ENCODE measurements at regions not wholly inside any gene's neighbourhood (a gene's known extent, or its start where the extent isn't known, plus 50 kb on each side); places are given as distances from the start of the nearest gene placed in this dataset.

DNA sequence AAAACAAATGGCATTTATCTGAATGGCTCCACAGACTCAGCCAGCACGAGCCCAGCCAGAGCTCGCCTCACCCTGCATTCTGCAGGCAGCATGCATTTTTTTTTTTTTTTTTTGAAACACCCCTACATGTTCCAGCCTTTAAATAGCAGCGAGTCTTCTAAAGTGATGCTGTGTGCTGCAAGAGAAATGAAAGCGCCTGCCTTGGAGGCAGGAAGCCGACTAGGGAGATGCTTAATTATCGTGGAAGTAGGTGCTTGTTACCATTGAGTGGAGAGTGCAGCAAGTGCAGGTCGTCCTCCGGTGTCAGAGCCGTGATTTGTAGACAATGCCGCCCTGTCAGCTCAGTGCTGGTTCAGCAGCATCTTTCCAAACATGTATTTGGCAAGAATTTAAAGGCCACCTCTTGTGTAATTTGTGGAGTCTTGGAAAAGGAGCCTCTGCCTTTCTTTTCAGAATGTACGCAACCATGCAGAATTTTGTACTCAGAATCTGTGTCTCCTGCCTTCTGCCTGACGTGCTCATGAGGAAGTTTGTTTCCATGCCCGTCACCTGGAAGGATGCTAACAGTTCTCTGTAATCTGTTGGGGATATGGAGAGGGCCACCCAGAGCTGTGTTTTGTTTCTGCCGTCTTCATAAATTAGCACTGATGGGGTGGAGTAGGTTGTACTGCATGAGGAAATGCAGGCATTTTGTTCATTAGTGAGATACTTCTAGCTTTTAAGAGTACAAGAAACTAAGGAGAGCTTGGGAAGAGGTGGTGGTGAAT, 345.9 kb upstream of the RGS6 start:
- DNase-seq = no peak

- DNase-seq = no peak
Measured at GRCh38 chr14:71588028-71588427, 344.2 kb upstream of the RGS6 start.

DNA sequence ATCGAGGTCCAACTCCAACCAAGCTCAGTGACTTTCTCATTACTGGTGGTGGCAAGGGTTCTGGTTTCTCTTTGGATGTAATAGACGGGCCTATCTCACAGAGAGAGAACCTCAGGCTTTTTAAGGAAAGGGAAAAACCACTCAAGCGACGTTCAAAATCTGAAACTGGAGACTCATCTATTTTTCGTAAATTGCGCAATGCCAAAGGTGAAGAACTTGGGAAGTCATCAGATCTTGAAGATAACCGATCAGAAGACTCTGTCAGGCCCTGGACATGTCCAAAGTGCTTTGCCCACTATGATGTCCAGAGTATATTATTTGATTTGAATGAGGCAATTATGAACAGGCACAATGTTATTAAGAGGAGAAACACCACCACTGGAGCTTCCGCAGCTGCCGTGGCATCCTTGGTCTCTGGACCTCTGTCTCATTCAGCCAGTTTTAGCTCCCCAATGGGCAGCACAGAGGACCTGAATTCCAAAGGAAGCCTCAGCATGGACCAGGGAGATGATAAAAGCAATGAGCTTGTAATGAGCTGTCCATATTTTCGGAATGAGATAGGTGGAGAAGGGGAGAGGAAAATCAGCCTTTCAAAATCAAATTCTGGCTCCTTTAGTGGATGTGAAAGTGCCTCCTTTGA, 343.5 kb upstream of the RGS6 start:
- no peak for DNase-seq

GRCh38 chr14:71589609-71590008, 342.6 kb upstream of the RGS6 start:
- DNase-seq = no peak

- DNase-seq = no peak
Measured at GRCh38 chr14:71590131-71590530, 342.1 kb upstream of the RGS6 start.

- DNase-seq = no peak
Measured at GRCh38 chr14:71591231-71591630, 341.0 kb upstream of the RGS6 start.

- DNase-seq = peak; percentile 30
Measured at GRCh38 chr14:71591929-71592328, 340.3 kb upstream of the RGS6 start.

DNA sequence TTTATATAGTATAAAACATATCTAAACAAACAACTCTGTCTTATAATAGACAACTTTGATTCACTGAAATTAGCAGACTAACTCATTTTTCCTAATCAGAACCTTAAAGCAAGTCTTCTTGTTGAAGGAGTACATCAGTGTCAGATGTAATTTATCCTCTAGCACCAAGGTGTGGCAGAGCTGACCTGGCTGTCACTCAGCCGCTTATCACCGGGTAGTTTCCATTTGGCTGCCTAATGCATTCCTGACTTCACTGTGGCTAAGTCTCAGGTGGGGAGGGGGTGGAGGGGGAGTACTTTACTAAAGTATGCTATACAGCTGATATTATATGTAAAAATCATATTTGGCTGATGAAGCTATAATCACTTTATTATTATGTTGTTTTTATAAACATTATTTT, 339.9 kb upstream of the RGS6 start:
- no peak for DNase-seq

- no peak for DNase-seq
Measured at GRCh38 chr14:71593966-71594365, 338.3 kb upstream of the RGS6 start.

DNA sequence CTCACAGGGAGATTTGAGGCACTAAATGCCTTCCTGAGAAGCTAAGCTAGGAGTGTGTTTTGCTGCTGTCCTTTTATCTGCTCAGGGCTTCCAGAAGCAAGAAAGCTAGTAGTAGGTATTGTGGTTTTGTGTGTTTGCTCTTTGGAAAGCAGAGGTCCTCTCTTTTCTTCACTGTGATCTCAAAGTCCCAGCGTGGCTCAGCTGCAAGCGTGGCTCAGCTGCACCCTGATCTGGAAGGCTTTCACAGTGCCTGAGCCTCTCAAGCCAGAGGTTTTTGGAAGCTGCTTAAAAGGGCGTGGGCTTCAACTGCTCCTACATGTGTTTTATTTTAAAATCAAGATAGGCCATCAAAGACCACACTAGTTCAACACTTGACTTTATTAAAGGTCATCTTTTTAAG, 337.4 kb upstream of the RGS6 start:
- peak; percentile 31 for DNase-seq

DNA sequence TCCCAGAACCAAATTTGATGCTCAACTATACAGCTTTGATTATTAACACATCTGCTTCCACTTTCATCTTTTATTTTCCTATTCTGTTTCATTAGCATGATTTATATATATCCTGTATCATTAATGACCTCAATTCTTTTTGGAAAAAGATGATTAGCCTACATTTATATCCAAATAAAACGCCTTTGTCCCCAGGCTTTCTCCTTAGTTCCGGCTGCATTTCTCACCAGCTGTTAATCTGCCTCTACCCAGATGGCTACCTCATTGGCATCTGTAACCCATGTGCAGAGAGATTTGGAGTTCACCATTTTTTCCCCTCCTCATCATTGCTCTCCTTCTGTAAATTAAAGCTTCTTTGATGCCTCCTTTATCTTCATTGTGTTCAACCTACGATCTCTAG, 336.8 kb upstream of the RGS6 start:
- DNase-seq = no peak

DNA sequence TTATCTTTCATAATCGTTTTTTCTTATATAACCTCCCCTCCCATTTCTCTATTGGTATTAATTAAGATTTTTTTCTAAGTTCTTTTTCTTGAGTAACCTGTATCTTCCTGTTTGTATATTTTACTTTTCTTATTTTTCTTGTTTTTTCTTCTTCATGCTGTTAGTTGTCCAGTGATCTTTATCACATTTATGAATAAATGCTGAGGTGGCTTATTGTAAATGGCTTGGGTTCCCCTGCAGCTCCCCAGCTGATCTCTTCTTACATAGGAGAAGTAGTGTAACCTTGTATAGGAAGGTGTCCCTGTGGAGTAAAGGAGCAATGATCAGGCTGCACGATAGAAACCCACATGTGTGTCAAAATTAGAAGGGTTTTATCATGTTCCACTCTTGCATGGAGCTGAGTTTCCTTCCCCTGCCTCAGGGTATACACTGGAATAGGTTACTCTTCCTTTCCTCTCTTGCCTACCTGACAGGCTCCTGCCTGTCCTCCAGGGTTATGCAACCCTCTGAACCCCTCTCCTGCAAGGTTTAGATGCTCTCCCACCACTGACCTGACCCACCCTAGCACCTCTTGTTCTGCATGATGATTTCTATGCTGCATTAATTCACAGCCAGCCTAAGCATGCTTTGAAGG, 334.8 kb upstream of the RGS6 start:
- DNase-seq = no peak

DNA sequence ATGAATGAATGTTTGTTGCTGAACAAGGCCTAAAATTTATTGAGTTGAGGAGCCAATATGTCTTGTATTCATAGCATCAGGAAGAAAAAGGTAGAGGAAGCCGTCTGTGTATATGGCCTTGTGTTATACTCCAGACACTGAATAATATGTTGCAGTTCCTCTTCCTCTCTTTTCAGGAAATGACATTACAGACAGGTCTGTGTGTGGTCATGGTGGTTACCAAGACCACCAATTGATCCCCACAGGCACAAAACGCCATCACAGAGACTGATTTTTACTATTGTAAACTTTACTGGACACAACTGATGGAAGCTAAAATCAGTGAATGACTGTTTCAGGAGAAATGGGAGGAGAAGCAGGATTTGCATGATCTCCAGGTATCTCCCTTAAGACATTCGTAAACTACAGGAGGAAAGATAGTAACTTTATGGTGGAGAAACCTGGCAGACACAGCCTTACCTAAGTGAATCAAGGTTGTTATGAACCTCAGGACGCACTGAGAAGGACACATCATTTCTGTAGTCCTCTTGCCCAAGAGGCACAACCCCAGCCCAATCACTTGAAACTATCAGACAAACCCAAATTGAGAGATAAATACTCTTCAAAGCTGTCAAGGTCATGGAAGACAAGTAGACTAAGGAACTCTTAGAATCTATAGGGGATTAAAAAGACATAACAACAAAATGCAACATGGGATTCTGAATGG, 334.1 kb upstream of the RGS6 start:
- no peak for DNase-seq

DNA sequence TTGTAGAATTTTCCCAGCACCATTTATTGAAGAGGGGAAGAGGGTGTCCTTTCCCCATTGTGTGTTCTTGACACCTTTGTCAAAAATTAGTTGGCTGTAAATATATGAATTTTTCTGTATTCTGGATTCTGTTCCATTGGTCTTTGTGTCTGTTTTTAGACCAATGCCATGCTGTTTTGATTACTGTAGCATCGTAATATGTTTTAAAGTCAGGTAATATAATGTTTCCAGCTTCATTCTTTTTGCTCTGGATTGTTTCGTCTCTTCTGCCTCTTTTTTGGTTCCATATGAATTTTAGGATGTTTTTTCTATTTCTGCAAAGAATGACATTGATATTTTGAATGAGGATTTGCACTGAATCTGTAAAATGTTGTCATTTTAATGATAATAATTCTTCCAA, 331.9 kb upstream of the RGS6 start:
- DNase-seq = no peak

- DNase-seq = no peak
Measured at GRCh38 chr14:71602524-71602923, 329.7 kb upstream of the RGS6 start.

DNA sequence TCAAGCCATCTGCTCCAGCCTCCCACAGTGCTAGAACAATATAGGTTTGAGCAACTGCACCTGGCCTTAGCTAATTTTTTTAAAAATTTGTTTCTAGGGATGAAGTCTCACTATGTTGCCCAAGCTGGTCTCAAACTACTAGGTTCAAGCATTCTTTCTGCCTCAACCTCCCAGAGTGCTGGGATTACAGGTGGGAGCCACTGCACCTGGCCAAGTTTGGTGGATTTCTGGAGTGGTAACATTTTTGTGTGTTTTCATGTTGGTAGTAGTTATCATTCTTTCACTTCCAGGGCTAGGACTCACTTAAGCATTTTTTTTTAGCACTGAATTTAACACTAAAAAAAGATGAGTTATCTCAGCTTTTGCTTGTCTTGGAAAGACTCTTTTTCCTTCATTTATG, 328.0 kb upstream of the RGS6 start:
- no peak for DNase-seq

DNA sequence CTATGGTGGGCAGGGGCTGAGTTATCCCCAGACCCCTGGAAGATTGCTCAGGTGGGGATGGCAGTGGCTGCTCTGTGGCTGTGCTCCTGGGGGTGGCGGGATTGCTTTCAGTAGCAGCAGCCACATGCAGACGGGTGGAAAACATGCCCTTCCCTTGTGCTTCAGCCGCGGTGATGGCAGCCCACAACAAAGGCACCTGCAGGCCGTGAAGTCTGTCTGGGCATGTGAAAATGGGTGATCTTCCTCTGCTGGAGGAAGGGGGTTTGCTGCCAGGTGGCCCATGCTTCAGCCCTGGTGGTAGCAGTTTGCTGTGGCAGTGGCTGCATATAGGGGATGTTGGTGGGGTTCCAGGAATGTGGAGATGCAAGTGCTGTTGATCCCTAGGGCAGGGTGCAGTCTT, 326.2 kb upstream of the RGS6 start:
- DNase-seq = no peak

- no peak for DNase-seq
Measured at GRCh38 chr14:71606575-71606974, 325.7 kb upstream of the RGS6 start.

DNA sequence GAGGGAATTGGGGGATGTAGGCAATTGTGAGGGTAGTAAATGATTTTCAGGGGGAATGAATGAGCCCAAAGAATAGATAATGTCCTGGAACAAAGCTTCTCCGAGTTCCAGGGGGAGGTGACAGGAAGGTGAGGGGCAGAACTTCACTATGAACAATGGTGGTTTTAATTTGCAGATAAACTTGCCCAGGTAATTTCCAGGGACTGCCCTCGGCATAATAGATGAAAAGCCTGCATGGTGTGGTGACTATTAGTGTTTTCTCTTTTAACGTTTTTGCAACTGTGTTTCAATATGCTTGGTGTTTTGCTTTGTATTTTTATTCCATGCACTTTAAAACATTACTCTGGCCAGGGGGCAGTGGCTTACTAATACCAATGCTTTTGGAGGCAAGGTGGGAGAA, 325.2 kb upstream of the RGS6 start:
- no peak for DNase-seq

GRCh38 chr14:71610149-71610548, 322.1 kb upstream of the RGS6 start:
- DNase-seq = no peak

DNA sequence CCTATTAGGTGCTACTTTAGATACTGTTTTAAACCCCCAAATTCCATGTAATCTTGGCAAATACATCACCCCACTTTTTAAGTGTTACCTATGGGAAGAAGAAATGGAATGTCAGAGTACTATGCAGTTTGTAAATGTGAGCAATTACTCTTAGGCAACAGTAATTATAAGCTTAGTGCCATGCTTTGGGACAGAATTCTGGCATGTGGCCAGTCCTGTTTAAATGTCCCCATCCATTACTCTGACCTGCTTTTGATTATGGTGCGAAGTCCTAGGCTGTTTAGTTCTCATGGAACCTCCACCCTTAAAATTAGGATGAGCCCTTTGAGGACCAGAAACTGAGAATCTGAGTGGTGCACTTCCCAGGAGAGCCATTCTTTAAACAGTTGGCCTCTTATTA, 321.4 kb upstream of the RGS6 start:
- no peak for DNase-seq

DNA sequence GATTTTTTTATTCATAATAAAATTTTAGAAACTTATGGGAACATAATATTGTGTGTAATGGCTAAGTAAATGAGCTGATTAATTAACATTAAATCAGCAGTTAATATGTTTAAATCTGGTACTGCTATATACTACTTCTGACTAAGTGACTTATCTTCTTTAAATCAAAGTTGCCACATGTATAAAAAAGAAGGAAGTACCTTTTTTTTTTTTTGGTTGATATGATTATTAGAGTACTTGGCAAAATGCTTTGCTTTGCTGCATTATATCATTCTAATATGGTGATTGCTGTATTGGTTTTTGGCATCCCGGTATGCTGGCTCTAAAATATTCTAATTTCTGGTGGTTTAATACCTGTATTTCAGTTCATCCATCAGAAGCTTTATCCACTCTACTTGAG, 319.1 kb upstream of the RGS6 start:
- no peak for DNase-seq

GRCh38 chr14:71616013-71616412, 316.2 kb upstream of the RGS6 start:
- DNase-seq = no peak

GRCh38 chr14:71618047-71618446, 314.2 kb upstream of the RGS6 start:
- no peak for DNase-seq

Measured in hematopoietic multipotent progenitor cell treated with erythropoietin and hydrocortisone succinate and interleukin-3 and kit ligand, for 8 days (in vitro differentiated cells).